Lung (tissue), 11 donors: ENCODE measurements at regions not wholly inside any gene's neighbourhood (a gene's known extent, or its start where the extent isn't known, plus 50 kb on each side); places are given as distances from the start of the nearest gene placed in this dataset.

Experiments used
- ATAC-seq: fragments of 200-7000 bp; cut with Tn5 transposase; one replicate; pipeline ENCODE4 v1.9.1; 2020; ENCODE audit warnings: moderate number of reproducible peaks; ENCODE audit not compliant: insufficient read depth, low FRiP score
- DNase-seq, 3 donors: peaks; one replicate each; pipeline ENCODE4 v3.0.0-alpha.2; 2013 to 2017
- H3K27ac ChIP-seq, 2 donors: one replicate each; pipeline ENCODE4 v1.5.1; 2013; ENCODE audit warnings: mild to moderate bottlenecking in 2 of 2, moderate library complexity in 2 of 2, control low read depth in 1 of 2, inconsistent platforms in 1 of 2, low read depth in 1 of 2, low read length in 1 of 2
- H3K27me3 ChIP-seq, 3 donors: one replicate each; pipeline ENCODE4 v1.5.1; 2013; ENCODE audit warnings: low read length in 2 of 3; ENCODE audit not compliant: control insufficient read depth in 3 of 3, insufficient read depth in 3 of 3
- H3K36me3 ChIP-seq, 4 donors: one replicate each; pipeline ENCODE4 v1.5.1; 2013; ENCODE audit warnings: low read length in 4 of 4, mild to moderate bottlenecking in 1 of 4, moderate library complexity in 1 of 4; ENCODE audit not compliant: control insufficient read depth in 4 of 4, insufficient read depth in 4 of 4
- H3K4me1 ChIP-seq, 5 donors: one replicate each; pipeline ENCODE4 v1.5.1; 2013; ENCODE audit warnings: low read length in 5 of 5, mild to moderate bottlenecking in 2 of 5, moderate library complexity in 1 of 5; ENCODE audit not compliant: control insufficient read depth in 5 of 5, insufficient read depth in 5 of 5
- H3K4me3 ChIP-seq: one replicate; pipeline ENCODE4 v1.5.1; 2013; ENCODE audit warnings: mild to moderate bottlenecking, control low read depth, moderate library complexity
- H3K9ac ChIP-seq, 2 donors: one replicate each; pipeline ENCODE4 v1.5.1; 2013; ENCODE audit warnings: low read length in 2 of 2, control low read depth in 1 of 2; ENCODE audit not compliant: insufficient read depth in 1 of 2
- H3K9me3 ChIP-seq, 4 donors: one replicate each; pipeline ENCODE4 v1.5.1; 2013; ENCODE audit warnings: low read length in 3 of 4, mild to moderate bottlenecking in 1 of 4, moderate library complexity in 1 of 4; ENCODE audit not compliant: control insufficient read depth in 4 of 4, insufficient read depth in 3 of 4
- CTCF ChIP-seq: IDR thresholded peaks from 2 replicates; pipeline ENCODE4 v1.5.1; 2012; ENCODE audit warnings: mild to moderate bottlenecking; ENCODE audit errors: control extremely low read depth, extremely low read depth
- WGBS, 2 donors: extraction: QIAGEN DNeasy Blood & Tissue Kit; methylation state at CpG; one replicate each; pipeline ENCODE4 v1.1.7; 2013; 5-methylcytosine and 5-hydroxymethylcytosine counted together
- donor health status: control.
- donor health status: control.
- donor health status: Bipolar disorder and iron deficiency.
- donor health status: healthy.
- donor health status: DM: yes; HTN: yes; CAD: no.

GRCh38 chr7:131955679-131956078 is 399.3 kb upstream of the PODXL start:
- 55 to 61% methylated on average over 2 of the region's 2 CpGs for WGBS, 2 donors
- DNase-seq: no peak
- TF ChIP-seq CTCF: no peak
- no peak overlapping the region for H3K27ac ChIP-seq
- no peaks in the 10 kb centered on the region for H3K4me1 ChIP-seq
- H3K9ac ChIP-seq: no peak overlapping the region
- H3K4me3 ChIP-seq: no peak overlapping the region
- H3K9me3 ChIP-seq: peaks cover 0 to 3% (median 0%) of the 10 kb centered on the region in 4 donors
- H3K36me3 ChIP-seq: no peaks in the 10 kb centered on the region
- no peak for ATAC-seq
- peaks cover 0 to 6% (median 2%) of the 10 kb centered on the region in 3 donors for H3K27me3 ChIP-seq

- H3K27me3 ChIP-seq: peaks cover 0 to 4% (median 4%) of the 10 kb centered on the region in 3 donors
- H3K9ac ChIP-seq: no peak overlapping the region
- peaks cover 0 to 3% (median 0%) of the 10 kb centered on the region in 4 donors for H3K9me3 ChIP-seq
- no peaks in the 10 kb centered on the region for H3K36me3 ChIP-seq
- H3K27ac ChIP-seq: no peak overlapping the region
- H3K4me3 ChIP-seq: no peak overlapping the region
- 62 to 64% methylated on average over 3 of the region's 3 CpGs for WGBS, 2 donors
- no peak for TF ChIP-seq CTCF
- DNase-seq (no peak), ATAC-seq (no peak)
- no peaks in the 10 kb centered on the region for H3K4me1 ChIP-seq
Measured at GRCh38 chr7:131953184-131953583, 396.8 kb upstream of the PODXL start.

GRCh38 chr7:131952365-131952764 is 395.9 kb upstream of the PODXL start:
- no peak for TF ChIP-seq CTCF
- Histone ChIP-seq H3K9ac (no peak overlapping the region), H3K27ac (no peak overlapping the region), H3K4me1 (no peaks in the 10 kb centered on the region), H3K36me3 (no peaks in the 10 kb centered on the region), H3K9me3 (peaks cover 0 to 3% (median 0%) of the 10 kb centered on the region in 4 donors), H3K4me3 (no peak overlapping the region), H3K27me3 (peaks cover 0 to 7% (median 4%) of the 10 kb centered on the region in 3 donors)
- WGBS, 2 donors: 82 to 84% methylated on average over 8 of the region's 8 CpGs
- ATAC-seq (no peak), DNase-seq (no peak)

- H3K9ac ChIP-seq: no peak overlapping the region
- H3K9me3 ChIP-seq: peaks cover 0 to 3% (median 0%) of the 10 kb centered on the region in 4 donors
- no peak overlapping the region for H3K4me3 ChIP-seq
- 55 to 70% methylated on average over 1 of the region's 1 CpG for WGBS, 2 donors
- no peak for TF ChIP-seq CTCF
- no peaks in the 10 kb centered on the region for H3K4me1 ChIP-seq
- no peak for DNase-seq
- H3K36me3 ChIP-seq: no peaks in the 10 kb centered on the region
- no peak for ATAC-seq
- H3K27me3 ChIP-seq: peaks cover 0 to 18% (median 13%) of the 10 kb centered on the region in 3 donors
- no peak overlapping the region for H3K27ac ChIP-seq
Measured at GRCh38 chr7:131950758-131951157, 394.3 kb upstream of the PODXL start.
